HG03342 (cell line): ENCODE measurements at regions not wholly inside any gene's neighbourhood (a gene's known extent, or its start where the extent isn't known, plus 50 kb on each side); places are given as distances from the start of the nearest gene placed in this dataset.

Experiments
- ATAC-seq: cut with Tn5 transposase; IDR thresholded peaks from one replicate; pipeline ENCODE4 v1.9.1; 2021; ENCODE audit warnings: mild to moderate bottlenecking, moderate library complexity; ENCODE audit not compliant: unreplicated experiment

DNA sequence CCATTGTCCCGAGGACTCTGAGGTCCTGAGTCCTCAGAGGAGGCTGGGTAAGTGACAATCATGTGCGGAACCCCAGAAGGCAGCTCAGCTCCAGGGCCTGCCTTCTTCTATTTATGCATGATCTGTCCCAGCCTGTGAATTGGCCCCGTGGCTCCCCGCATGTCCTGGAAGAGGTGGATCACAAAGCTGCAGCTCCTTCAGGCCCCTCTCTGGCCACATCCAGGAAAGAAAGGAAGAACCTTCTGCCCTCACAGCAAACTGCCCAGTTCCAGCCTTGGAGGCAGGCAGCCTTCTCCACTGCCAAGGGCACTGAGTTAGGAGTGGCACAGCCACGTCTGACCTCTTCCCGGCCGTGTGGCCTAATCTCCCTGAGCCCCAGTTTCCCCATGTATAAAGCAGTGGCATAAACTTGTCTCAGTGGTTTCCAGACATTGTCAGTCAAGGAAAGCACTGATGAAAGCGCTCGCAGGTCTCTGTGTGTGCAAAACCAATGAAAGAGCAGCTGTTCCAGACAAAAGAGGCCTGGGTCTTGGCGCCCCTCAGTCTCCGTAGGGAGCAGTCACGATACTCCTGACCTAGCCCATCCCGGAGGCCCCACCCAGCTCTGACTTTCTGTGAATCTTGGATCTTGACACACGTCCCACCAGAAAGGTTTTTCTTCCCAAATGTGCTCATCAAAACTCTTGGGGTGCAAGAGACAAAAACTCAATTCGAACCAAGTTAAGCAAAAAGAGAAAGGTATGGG, 497.3 kb downstream of the SHQ1 start:
- no peak for ATAC-seq

DNA sequence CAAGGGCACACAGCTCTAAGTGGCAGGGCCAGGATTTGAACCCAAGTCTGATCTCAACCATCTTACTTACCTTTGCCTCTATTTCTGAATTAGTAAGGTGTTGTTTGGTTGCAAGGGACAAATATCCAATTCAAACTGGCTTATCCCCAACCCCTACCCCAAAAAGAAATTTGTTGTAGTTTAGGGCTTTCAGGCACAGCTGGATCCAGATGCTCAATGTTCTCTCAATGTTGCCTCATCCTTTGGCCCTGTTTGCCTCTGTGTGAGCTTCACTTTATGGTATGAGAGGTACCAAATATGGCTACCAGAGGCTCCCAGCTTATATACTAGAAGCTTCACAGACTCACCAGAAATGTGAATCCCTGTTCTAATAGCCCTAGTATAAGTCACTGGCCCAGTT, 499.9 kb downstream of the SHQ1 start:
- no peak for ATAC-seq

DNA sequence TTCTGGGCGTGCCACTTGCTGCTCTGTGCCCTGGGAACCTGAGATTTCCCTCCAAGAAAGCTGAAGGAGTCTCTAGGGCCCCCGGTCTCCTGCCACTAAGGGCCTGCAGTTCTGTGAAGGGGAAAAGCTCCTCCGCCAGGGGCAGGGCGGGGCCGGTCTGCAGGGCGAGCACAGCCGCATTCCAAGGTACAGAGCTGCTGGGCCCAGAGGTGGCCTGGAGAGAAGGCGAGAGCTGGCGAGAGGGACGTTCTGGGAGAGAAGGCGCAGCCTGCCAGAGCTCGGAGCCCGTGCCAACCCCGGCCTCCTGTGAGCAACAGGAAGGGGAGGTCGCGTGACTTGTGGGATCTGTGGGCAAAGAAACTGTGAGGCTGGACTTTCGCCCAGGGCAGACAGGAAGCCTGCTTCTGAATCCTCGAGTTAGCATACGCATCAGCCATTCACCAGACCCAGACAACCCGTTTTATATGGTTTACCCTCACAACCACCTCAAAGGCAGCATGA, 500.4 kb downstream of the SHQ1 start:
- ATAC-seq: no peak

DNA sequence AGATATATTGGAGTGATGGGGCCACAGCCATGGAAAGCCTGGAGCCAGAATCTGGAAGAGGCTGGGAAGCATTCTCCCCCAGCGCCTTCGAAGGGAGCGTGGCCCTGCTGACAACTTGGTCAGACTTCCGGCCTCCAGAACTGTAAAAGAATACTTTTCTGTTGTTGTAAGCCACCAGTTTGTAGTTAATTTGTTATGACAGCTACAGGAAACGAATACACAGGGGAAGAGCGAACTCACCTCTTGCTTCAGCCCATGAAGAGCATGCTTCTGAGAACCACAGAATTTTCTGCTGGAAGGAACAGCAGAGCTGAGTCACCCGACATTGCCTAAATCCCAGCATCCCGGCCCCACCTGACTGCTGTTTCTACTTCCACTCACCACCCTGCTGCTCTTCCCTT, 501.7 kb downstream of the SHQ1 start:
- no peak for ATAC-seq

DNA sequence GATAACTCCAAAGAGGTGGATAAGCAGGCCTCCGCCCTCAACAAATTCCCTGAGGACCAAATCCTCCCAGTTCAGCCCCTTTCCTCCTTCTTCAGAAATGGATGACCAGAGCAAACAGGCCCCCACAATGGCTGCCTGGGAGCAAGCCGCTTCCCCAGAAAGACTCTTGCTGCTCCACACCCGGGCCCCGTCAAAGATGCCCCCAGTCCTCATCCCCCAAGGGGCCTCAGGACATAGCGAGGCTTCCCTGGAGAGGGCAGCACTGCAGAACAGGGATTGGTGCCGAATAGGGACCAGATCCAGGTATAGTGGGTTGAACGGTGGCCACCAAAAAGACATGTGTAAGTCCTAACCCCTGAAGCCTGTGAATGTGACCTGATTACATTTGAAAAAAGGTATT, 502.3 kb downstream of the SHQ1 start:
- ATAC-seq: no peak

DNA sequence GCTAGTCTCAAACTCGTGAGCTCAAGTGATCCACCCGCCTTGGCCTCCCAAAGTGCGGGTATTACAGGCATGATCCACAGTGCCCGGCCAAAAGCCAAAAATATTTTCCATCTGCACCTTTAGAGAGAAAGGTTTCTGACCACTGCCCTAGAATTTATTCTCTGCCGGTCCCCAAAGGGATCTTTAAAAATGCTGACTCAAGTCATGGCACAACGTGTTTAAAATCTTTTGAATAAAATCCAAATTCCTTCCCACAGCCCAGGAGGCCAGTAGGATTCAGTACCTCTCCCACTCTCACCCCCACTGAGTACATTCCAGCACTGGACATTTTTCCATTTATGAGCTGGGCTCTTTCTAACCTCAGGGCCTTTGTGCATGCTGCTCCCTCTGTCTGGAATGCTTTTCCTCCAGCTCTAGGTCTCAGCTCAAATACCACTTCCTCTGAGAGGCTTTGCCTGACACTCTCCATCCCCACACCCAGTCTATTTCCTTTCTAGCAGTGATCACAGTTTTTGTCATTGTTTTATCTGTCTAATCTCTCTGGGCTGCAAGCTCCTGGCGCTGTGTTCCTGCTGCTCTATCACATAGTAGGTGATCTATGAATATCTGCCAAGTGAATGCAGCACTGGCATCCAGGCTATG, 502.9 kb downstream of the SHQ1 start:
- ATAC-seq: no peak

DNA sequence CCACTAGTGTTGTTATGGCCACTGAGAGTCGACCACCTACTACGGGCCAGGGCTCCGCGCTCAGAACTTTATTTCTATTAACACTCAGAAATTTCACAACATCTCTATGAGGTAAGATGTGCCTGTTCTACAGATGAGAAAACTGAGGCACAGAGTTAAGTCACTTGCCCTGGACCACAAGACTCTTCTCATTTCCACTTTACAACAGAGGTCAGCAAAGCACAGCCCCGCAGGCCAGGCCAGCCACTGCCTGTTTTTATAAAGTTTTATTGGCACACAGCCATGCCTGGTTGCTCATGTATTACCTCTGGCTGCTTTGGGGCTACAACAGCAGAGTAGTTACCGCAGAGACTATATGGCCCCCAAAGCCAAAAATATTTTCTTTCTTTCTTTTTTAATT, 503.6 kb downstream of the SHQ1 start:
- no peak for ATAC-seq

DNA sequence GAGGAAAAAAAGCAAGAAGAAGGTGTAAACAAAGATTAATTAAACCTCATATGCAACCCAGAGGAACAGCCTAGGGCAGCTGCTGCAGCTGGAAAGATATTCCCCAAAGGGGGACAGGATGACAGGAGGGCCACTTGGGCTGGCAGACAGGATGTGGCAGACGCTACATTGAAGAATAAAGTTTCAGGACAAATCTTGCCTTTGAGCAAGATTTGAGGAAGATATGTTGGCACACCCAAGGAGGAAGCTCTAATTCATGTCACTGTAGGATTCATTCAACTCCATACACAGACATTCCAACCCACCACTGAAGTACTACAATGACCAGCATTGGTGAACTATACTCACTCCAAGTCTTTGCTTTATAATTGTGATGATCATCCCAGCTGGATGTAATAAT, 504.0 kb downstream of the SHQ1 start:
- ATAC-seq: no peak

DNA sequence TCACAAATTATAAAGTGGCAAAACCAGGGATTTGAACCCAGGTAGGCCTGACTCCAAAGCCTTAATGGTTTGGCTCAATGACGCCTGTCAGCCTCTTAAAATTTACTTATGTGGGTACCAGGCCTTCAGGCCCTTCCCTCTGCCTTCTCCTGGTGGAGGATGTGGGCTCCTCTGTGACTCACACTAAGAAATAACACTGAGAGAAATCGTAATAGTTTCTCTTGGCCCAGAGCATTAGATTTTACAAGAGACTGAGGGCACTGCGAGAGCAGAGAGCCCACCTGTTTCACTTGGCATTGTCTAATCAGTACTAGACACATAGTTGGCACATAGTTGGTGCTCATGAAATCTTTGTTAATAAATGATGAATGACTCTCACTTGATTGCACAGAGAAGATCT, 505.2 kb downstream of the SHQ1 start:
- no peak for ATAC-seq

DNA sequence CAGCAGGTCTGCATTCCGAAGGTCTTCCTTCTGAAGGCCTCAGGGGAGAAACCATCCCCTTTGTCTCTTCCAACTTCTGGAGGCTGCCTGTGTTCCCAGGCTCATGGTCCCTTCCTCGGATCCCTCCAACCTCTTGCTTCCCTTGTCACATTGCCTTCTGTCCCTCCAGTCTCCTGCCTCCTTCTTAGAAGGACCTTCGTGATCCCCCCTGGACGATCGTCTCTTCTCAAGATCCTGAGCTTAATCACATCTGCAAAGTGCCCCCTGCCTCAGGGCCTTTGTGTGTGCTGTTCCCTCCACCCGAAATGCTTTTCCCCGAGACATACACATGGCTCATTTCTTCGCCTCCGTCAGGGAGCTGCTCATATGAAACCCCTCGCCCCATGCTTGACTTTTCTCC, 505.8 kb downstream of the SHQ1 start:
- ATAC-seq: no peak

DNA sequence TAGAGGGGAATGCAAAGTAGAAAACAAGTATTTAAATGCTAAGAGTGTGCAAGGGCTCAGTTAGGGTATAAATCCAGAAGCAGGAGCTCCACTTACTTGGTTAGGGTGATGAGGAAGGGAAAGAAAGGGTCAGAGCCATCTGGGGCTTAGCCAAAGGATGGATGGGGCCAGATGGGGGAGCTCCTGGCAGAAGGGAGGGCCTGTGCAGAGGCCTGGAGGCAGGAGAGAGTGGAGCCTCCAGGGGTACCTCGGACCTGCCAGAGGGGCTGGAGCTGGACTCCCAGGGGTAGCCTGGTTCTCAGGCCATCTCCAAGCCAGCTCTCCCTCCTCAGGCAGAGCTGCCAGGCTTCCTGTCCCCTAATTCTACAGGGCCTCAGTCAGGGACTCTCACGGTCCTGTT, 506.3 kb downstream of the SHQ1 start:
- ATAC-seq: no peak

DNA sequence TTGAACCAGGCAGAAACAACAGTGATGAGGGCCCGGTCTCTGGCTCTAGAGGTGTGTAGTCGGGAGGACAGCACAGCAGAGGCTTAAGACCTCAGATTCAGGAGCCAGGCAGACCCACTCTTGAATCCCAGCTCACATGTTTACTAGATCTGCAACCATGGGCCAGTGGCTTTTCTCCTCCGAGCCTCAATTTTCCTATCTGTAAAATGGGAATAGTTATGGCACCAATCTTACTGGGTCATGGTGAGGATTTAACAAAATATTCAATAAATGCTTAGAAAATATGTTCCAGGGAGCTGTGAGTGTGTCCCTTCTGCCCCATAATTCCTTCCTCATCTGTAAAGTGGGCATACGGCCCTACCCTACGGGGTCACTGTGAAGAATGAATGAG, 506.9 kb downstream of the SHQ1 start:
- no peak for ATAC-seq

DNA sequence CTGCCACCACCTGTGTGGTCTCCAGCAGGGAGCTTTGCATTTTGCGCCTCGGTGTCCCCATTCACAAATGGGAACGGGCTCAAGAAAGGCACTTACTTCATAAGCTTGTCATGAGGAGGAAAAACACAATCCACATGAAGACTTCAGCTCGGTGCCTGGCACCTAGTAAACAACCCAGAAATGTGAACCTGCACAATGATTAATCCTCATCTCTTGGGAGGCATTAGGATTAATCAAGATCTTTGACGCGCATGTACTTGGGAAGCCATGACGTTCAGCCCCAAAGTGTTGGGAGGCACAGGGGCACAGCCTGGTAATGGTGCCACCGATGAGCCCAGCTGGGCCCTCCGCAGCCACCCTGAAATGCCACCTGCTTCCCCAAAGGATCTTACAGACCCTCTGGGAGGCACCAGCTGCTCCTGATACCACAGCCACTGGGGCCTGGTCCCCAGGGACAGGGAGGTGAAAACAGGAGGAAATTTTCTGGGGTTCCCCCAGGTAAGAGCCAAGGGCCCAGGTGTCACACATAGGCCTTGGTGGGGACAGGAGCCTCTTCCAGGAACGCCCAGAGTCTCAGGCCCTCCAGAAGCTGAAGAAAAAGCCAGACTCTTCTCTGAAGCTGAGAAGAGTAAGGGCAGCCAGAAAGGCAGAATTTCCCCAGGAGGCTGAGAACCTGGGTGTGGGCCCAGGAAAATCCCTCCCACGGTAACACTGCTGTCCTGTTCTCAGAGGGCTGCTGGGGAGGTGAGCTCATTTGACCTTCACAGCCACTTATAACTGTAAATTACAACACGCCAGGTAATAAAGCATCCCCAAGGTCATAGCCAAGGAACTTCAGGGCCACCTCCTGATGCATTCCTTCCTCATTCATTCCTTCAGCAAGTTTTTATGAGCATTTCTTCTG, 507.5 kb downstream of the SHQ1 start:
- no peak for ATAC-seq

DNA sequence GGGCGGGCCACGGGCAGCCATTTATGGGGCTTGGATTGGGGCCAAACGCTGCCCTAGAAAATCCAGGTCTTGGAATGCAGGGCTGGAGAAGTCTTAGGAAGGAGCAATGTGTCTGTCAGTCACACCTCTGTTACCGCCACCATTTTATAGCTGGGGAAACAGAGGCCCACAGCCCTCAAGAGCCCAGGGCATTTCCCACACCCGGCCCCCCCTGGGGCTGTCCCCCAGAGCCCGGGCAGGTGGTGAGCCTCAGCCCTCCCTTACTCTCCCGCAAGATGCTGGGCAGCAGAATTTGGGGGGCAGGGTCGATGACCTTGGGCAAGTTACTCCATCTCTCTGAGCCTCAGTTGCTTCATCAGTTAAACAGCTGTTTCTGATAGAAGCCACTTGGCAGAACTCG, 508.2 kb downstream of the SHQ1 start:
- ATAC-seq: no peak

DNA sequence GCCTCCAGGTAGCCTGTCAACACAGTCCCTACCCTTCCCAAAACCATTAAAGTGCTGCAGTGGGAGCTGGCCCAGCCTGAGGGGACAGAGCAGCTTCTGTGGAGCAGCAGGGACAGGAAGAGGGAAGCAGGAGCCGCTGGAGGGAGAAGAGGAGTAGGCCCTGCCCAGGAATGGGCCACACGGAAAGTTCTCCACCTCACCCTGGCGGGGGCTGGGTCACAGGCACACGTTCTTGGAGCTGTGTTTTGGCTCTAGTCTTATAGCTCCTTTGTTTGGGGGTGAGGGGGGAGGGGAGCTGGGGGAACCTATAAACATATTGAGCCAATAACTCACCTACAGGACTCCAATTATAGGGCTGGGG, 508.6 kb downstream of the SHQ1 start:
- ATAC-seq: no peak

DNA sequence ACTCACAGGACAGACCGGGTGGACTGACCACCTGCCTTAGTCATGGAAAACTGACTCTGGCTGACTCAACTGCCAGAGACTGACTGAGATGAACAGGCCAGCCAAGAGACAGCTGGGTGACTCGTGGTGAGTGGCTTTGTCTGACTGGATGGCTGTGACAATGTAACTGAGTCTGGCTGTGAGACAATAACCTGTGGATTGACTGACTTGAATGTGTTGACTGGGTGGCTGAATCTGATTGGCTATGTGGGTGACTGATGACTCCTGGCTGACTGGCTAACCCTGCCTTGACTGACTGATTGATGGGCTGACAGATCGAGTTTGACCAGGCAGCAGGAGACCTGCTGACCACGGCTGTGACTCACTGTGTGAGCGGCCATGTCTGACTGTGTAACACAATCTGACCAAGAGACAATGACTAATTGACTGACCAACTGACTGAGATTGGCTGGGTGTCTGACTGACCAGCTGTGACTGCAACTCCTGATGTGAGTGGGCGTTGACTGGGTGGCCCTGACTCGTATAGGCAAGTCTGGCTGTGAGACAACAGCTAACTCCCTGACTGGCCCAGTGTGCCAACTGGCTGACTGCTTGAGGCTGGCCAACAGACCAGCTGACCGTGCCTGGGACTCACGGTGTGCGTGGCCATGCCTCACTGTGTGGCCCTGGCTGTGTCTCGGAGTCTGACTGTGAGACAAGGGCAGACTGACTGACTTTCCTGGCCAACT, 509.1 kb downstream of the SHQ1 start:
- peak; percentile 41 for ATAC-seq

DNA sequence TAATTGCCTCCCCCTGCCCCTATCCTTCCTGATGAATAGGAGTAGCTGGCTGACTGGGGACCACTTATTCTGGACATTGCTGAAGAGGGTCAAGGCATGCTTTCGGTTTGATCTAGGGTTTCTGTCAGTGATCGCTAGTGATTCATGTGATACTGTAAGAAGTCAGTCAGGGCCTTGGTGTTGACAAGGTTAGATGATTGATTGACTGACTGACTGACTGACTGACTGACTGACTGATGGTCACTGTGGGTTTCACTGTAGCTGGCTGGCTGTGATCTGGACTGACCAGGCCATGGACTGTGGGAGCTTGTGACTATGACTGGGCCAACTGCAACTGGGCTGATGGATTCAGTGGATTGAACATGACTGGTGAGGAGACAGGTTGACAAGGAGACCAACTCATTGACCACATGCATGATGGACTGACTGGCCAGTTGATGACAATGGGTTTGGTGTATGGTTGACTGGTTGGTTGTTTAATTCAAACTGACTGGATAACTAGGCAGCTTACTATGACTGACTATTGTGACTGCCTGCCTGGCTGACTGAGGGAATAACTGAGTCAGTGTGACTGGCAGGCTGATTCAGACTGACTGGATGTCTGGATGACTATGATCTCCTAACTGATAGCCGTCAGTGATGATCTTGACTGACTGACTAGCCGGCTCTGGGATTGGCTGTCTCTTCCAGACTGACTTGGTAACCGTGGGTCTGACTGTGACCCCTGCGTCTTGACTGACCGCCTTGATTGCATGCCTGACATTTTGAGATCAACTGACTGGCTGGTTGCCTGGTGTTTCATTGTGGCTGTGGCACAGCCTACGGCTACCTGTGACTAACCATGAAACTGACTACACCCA, 509.9 kb downstream of the SHQ1 start:
- no peak for ATAC-seq

DNA sequence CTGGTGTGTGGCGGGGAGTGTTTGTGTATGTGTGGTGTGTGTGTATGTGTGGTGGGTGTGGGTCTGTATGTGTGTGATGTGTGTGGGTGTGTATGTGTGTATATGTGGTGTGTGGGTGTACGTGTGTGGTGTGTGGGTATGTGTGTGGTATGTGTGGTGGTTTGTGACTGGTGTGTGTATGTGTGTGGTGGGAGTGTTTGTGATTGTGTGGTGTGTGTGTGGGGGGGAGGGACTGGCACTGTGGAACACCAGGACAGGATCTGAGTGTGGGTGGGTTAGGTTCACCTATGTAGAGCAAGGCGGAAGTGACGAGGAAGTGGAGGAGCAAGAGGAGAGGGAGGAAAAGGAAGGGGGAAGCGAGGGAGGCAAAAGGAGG, 510.8 kb downstream of the SHQ1 start:
- ATAC-seq: no peak

DNA sequence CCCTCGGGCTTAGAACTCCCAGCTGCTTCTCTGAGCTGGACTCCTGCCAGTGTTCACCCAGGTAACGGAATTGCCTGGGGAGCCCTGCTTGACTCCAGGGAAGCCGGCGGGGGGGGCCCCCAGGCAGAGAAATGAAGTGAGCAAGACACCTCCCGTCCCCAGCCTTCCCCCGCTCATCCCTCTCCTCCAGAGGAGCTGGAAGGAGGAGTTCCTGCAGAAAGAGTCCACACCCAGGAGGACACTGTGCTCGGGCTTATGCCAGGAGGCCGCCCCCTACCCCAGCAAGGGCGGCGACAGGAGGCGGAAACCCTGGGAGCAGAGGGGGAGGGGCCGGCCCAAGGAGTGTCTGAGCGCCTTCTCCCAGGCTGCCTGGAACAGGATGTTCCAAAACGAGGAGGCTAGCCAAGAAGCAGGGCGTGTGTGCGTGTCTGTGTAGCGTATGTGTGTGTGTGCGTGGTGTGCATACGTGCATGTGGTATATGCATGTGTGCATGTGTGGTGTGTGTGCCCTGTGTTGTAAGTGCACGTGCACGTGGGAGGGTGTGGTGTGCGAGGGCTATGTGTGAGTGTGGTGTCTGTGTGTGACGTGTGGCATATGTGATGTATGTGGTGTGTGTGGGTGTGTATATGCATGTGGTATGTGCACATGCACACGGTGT, 511.3 kb downstream of the SHQ1 start:
- ATAC-seq: no peak
